ENCODE measurements at regions not wholly inside any gene's neighbourhood (a gene's known extent, or its start where the extent isn't known, plus 50 kb on each side); places are given as distances from the start of the nearest gene placed in this dataset.

DNA sequence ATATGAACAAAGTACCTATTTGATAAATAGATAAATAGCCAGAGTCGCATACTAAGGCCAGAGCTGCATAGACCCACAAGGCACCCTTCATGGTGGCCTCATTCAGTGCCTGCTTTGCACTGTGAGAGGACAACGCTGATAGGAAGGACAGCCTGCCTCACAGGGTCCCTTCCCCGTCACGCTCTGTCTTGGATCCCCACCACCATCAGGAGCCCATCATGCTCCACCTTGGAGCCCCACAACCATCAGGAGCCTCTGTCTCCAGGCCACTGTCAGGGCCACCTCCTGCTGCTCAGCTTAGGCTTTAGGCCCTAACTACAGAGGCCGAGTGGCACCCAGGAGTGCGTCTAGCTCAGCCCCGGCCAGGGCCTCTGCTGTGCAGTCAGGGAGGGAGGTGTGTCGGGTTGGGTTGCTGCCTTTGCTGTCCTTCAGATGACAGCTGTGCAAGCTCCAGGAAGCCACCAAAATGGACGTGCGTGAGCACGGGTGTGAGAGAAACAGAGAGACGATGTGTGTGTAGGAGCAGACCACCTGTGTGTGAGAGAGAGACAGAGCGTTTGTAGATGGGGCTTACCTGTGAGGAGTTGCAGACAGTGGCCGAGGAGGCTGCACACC, 516.9 kb downstream of the GLRX3 start:
- TF ChIP-seq PHF8 (IDR thresholded peaks at IDR 0.05; ENCODE audit: borderline replicate concordance, low read depth) (no peak), CEBPB (IDR thresholded peaks at IDR 0.05) (no peak), MAZ (IDR thresholded peaks at IDR 0.05; ENCODE audit: borderline replicate concordance, low read depth, low read length) (no peak), POLR2A (IDR thresholded peaks at IDR 0.05; ENCODE audit: low read length) (no peak), CHD4 (IDR thresholded peaks at IDR 0.05; ENCODE audit: borderline replicate concordance) (no peak), RCOR1 (IDR thresholded peaks at IDR 0.05; ENCODE audit: low read depth, low read length) (no peak), FOSB (CRISPR knock-in tag; IDR thresholded peaks at IDR 0.05) (no peak), GATA3 (IDR thresholded peaks at IDR 0.05; ENCODE audit: borderline replicate concordance) (no peak)
- TF ChIP-seq, protein P1, sequence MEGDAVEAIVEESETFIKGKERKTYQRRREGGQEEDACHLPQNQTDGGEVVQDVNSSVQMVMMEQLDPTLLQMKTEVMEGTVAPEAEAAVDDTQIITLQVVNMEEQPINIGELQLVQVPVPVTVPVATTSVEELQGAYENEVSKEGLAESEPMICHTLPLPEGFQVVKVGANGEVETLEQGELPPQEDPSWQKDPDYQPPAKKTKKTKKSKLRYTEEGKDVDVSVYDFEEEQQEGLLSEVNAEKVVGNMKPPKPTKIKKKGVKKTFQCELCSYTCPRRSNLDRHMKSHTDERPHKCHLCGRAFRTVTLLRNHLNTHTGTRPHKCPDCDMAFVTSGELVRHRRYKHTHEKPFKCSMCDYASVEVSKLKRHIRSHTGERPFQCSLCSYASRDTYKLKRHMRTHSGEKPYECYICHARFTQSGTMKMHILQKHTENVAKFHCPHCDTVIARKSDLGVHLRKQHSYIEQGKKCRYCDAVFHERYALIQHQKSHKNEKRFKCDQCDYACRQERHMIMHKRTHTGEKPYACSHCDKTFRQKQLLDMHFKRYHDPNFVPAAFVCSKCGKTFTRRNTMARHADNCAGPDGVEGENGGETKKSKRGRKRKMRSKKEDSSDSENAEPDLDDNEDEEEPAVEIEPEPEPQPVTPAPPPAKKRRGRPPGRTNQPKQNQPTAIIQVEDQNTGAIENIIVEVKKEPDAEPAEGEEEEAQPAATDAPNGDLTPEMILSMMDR (IDR thresholded peaks at IDR 0.05), result no peak
- TF ChIP-seq, protein P2, sequence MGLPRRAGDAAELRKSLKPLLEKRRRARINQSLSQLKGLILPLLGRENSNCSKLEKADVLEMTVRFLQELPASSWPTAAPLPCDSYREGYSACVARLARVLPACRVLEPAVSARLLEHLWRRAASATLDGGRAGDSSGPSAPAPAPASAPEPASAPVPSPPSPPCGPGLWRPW (IDR thresholded peaks at IDR 0.05), result no peak

Data from A549 (cell line).